ENCODE measurements at regions not wholly inside any gene's neighbourhood (a gene's known extent, or its start where the extent isn't known, plus 50 kb on each side); places are given as distances from the start of the nearest gene placed in this dataset.
"Not testable (repeated sequence)": the region's sequence is repeated elsewhere in the genome, so short reads cannot be mapped to it uniquely, and the experiment has no call there.

- no peak for DNase-seq (ENCODE audit: low read depth in 2 of 2)
These were observed 1199.1 kb downstream of the CNTNAP5 start for GRCh38 chr2:125224188-125224587.

GRCh38 chr2:125224830-125225229 is 1199.7 kb downstream of the CNTNAP5 start:
- no peak for DNase-seq (ENCODE audit: low read depth in 2 of 2)

GRCh38 chr2:125227843-125228392 is 1202.8 kb downstream of the CNTNAP5 start:
- DNase-seq (ENCODE audit: low read depth in 2 of 2), result no peak

- no peak for DNase-seq (ENCODE audit: low read depth in 2 of 2)
These were observed 1215.8 kb downstream of the CNTNAP5 start for GRCh38 chr2:125240870-125241269.

GRCh38 chr2:125243074-125243473 is 1218.0 kb downstream of the CNTNAP5 start:
- DNase-seq (ENCODE audit: low read depth in 2 of 2), result no peak

- no peak for DNase-seq (ENCODE audit: low read depth in 2 of 2)
These were observed 1228.9 kb downstream of the CNTNAP5 start for GRCh38 chr2:125254010-125254409.

- DNase-seq (ENCODE audit: low read depth in 2 of 2), result no peak
These were observed 1234.4 kb downstream of the CNTNAP5 start for GRCh38 chr2:125259451-125259850.

GRCh38 chr2:125260366-125260930 is 1235.4 kb downstream of the CNTNAP5 start:
- not testable (repeated sequence) for DNase-seq (ENCODE audit: low read depth in 2 of 2)

- no peak for DNase-seq (ENCODE audit: low read depth in 2 of 2)
These were observed 1239.4 kb downstream of the CNTNAP5 start for GRCh38 chr2:125264453-125264852.

- DNase-seq (ENCODE audit: low read depth in 2 of 2), result no peak
These were observed 1242.6 kb downstream of the CNTNAP5 start for GRCh38 chr2:125267683-125268082.

- no peak for DNase-seq (ENCODE audit: low read depth in 2 of 2)
These were observed 1247.6 kb downstream of the CNTNAP5 start for GRCh38 chr2:125272651-125273050.

GRCh38 chr2:125274718-125275117 is 1249.6 kb downstream of the CNTNAP5 start:
- no peak for DNase-seq (ENCODE audit: low read depth in 2 of 2)

- DNase-seq (ENCODE audit: low read depth in 2 of 2), result no peak
These were observed 1255.2 kb downstream of the CNTNAP5 start for GRCh38 chr2:125280265-125280664.

GRCh38 chr2:125281242-125281641 is 1256.2 kb downstream of the CNTNAP5 start:
- no peak for DNase-seq (ENCODE audit: low read depth in 2 of 2)

- no peak for DNase-seq (ENCODE audit: low read depth in 2 of 2)
These were observed 1271.7 kb downstream of the CNTNAP5 start for GRCh38 chr2:125296742-125297141.

- DNase-seq (ENCODE audit: low read depth in 2 of 2), result no peak
These were observed 1285.7 kb downstream of the CNTNAP5 start for GRCh38 chr2:125310657-125311364.

GRCh38 chr2:125312342-125312741 is 1287.3 kb downstream of the CNTNAP5 start:
- DNase-seq (ENCODE audit: low read depth in 2 of 2), result no peak

- DNase-seq (ENCODE audit: low read depth in 2 of 2), result no peak
These were observed 1288.7 kb downstream of the CNTNAP5 start for GRCh38 chr2:125313806-125314205.

- no peak for DNase-seq (ENCODE audit: low read depth in 2 of 2)
These were observed 1293.7 kb downstream of the CNTNAP5 start for GRCh38 chr2:125318740-125319139.

- DNase-seq (ENCODE audit: low read depth in 2 of 2), result no peak
These were observed 1299.2 kb downstream of the CNTNAP5 start for GRCh38 chr2:125324273-125324672.

- DNase-seq (ENCODE audit: low read depth in 2 of 2), result no peak
These were observed 1305.0 kb downstream of the CNTNAP5 start for GRCh38 chr2:125330133-125330532.

- DNase-seq (ENCODE audit: low read depth in 2 of 2), result no peak
These were observed 1314.6 kb upstream of the GYPC start for GRCh38 chr2:125341353-125341752.

GRCh38 chr2:125353542-125353941 is 1302.4 kb upstream of the GYPC start:
- DNase-seq (ENCODE audit: low read depth in 2 of 2), result not testable (repeated sequence)

All from stimulated activated CD8-positive, alpha-beta memory T cell treated with anti-CD3 and anti-CD28 coated beads, Interleukin-7, amount 100 ng/mL, for 1 hour (primary cell).